Endothelial cell (in vitro differentiated cells): ENCODE measurements at regions not wholly inside any gene's neighbourhood (a gene's known extent, or its start where the extent isn't known, plus 50 kb on each side); places are given as distances from the start of the nearest gene placed in this dataset.

ENCODE experiments used
- DNase-seq: peaks from one replicate; pipeline ENCODE4 v3.0.0; 2021; ENCODE audit warnings: low spot score
- H3K27ac Mint-ChIP-seq: one replicate; pipeline ENCODE4 v1.8.0; 2021; ENCODE audit warnings: mixed read lengths, inconsistent platforms; ENCODE audit not compliant: unreplicated experiment
- H3K27me3 Mint-ChIP-seq: one replicate; pipeline ENCODE4 v1.8.0; 2021; ENCODE audit warnings: mild to moderate bottlenecking, moderate library complexity, mixed read lengths, inconsistent platforms; ENCODE audit not compliant: unreplicated experiment
- H3K36me3 Mint-ChIP-seq: one replicate; pipeline ENCODE4 v1.8.0; 2021; ENCODE audit warnings: mild to moderate bottlenecking, low read depth, mixed read lengths, inconsistent platforms; ENCODE audit not compliant: unreplicated experiment
- H3K4me1 Mint-ChIP-seq: one replicate; pipeline ENCODE4 v1.8.0; 2021; ENCODE audit warnings: mild to moderate bottlenecking, mixed read lengths, inconsistent platforms; ENCODE audit not compliant: unreplicated experiment
- H3K4me3 Mint-ChIP-seq: one replicate; pipeline ENCODE4 v1.8.0; 2021; ENCODE audit warnings: mild to moderate bottlenecking, mixed read lengths, inconsistent platforms; ENCODE audit not compliant: unreplicated experiment
- H3K9me3 Mint-ChIP-seq: one replicate; pipeline ENCODE4 v1.8.0; 2021; ENCODE audit warnings: mixed read lengths, inconsistent platforms; ENCODE audit not compliant: unreplicated experiment
- TF ChIP-seq, protein P1 (sequence below): fragments of 200-600 bp; sonication (generic); IDR thresholded peaks from one replicate; pipeline ENCODE4 v1.5.0; 2021; ENCODE audit warnings: antibody characterized with exemption; ENCODE audit not compliant: unreplicated experiment

DNA sequence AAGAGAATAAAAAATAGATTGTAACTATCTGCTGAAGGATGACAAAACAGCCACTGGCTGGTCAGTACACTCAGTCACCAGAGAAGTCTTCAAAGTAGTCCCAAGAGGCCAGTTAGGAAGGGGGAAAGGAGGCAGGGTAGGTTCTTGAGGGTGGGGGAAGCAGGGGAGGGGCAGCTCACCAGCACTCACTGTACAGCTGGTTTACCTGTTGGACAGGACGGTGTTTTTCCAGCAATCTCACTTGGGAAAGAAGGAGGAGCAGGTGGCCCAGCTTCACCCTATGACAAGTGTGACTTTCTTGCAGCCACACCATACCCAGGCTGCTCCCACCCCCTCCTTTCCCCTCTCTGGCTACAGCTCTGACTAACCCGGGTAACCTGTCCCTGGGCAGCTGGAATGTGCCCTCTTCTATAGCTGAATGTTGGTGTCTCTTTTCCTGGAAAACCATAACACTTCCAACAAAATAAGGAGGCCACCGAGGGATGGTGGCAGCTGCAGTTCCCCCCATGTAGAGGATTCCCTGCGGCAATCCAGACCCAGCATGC, 203.4 kb upstream of the NSMCE3 start:
- H3K4me1 Mint-ChIP-seq: no peaks in the 10 kb centered on the region
- no peak for DNase-seq
- H3K27ac Mint-ChIP-seq: no peak overlapping the region
- H3K4me3 Mint-ChIP-seq: no peak overlapping the region
- no peaks in the 10 kb centered on the region for H3K36me3 Mint-ChIP-seq
- no peaks in the 10 kb centered on the region for H3K9me3 Mint-ChIP-seq
- H3K27me3 Mint-ChIP-seq: no peaks in the 10 kb centered on the region
- TF ChIP-seq, protein P1, sequence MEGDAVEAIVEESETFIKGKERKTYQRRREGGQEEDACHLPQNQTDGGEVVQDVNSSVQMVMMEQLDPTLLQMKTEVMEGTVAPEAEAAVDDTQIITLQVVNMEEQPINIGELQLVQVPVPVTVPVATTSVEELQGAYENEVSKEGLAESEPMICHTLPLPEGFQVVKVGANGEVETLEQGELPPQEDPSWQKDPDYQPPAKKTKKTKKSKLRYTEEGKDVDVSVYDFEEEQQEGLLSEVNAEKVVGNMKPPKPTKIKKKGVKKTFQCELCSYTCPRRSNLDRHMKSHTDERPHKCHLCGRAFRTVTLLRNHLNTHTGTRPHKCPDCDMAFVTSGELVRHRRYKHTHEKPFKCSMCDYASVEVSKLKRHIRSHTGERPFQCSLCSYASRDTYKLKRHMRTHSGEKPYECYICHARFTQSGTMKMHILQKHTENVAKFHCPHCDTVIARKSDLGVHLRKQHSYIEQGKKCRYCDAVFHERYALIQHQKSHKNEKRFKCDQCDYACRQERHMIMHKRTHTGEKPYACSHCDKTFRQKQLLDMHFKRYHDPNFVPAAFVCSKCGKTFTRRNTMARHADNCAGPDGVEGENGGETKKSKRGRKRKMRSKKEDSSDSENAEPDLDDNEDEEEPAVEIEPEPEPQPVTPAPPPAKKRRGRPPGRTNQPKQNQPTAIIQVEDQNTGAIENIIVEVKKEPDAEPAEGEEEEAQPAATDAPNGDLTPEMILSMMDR: no peak

DNA sequence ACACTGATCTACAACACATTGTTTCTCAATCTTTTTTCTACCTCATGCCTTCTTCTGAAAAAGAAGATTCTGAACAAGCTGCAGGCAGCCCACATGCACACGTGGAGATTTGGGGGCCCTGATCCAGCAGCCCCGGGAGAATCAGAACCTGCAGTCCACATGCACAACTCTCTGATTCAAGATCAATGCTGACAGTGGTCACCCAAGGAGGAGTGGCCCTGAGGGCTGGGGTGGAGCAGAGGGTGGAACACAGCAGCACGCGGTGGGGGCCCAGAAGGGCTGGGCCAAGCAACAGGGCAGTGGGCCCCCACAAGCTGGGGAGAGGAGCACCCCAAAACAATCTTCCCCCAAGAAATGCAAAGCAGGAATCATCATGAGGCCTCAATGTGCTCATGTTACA, 202.1 kb upstream of the NSMCE3 start:
- no peak for DNase-seq
- Mint-ChIP-seq H3K36me3 (no peaks in the 10 kb centered on the region), H3K4me1 (no peaks in the 10 kb centered on the region), H3K27ac (no peak overlapping the region), H3K9me3 (no peaks in the 10 kb centered on the region), H3K27me3 (no peaks in the 10 kb centered on the region), H3K4me3 (no peak overlapping the region)
- TF ChIP-seq, protein P1: no peak

DNA sequence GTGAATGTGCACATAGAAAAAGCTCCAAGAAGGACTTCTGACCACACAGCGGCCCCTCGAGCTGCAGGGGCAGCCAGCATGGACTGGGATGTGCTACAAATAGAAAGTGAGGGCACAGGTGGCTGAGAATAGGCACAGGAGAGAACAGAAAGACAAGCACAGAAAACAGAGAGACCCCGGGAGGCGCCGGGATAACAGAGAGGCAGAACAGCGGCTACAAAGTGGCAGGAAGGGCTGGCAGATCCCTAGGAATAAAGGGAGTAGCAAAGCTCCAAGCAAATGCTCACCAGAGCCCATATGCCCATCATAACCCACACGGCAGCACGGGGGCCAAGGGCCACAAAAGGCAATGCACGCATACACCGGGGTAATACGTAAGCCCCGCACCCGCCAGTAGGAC, 201.7 kb upstream of the NSMCE3 start:
- H3K27me3 Mint-ChIP-seq: no peaks in the 10 kb centered on the region
- DNase-seq: no peak
- TF ChIP-seq, protein P1: no peak
- no peaks in the 10 kb centered on the region for H3K4me1 Mint-ChIP-seq
- no peak overlapping the region for H3K27ac Mint-ChIP-seq
- no peaks in the 10 kb centered on the region for H3K36me3 Mint-ChIP-seq
- no peaks in the 10 kb centered on the region for H3K9me3 Mint-ChIP-seq
- H3K4me3 Mint-ChIP-seq: no peak overlapping the region

DNA sequence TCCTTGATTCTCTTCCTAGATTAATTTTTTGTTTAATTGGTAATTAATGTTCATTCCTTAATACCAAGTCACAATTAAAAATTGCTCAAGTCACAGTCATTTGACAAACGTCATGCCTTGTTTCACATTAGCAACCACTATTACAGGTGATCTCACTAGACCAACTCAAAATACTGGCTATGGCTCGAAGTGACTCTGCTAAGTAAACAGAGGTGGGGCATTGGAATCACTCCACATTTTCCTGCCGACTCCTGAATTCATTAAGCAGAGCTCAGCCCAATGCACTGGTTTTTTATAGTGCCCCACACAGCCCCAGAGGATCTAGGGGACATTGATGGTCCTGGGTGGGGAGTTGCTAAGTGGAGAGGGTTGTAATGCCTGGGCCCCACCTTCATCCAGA, 201.2 kb upstream of the NSMCE3 start:
- Mint-ChIP-seq H3K9me3 (no peaks in the 10 kb centered on the region), H3K36me3 (no peaks in the 10 kb centered on the region), H3K27ac (no peak overlapping the region), H3K4me3 (no peak overlapping the region), H3K4me1 (no peaks in the 10 kb centered on the region), H3K27me3 (peaks cover 2% of the 10 kb centered on the region)
- no peak for DNase-seq
- TF ChIP-seq, protein P1: no peak

DNA sequence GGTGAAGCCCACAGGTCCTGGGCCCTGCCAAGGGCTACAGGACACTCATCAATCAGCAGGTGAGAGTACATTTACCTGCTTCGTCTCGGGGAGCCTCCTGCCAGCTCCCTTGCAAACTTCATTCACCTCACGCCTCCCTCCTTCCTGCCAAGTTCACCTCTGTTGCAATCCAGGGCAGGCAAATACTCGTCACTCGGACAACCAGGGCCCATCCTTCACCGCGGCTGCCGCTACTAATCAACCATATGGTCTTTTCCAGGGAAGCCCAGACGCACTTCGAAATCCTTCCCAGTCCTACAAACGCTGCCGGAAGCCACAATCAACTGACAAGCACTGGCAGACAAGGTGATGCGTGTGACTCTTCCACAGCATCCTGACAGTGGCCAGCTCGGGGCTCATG, 200.7 kb upstream of the NSMCE3 start:
- H3K27ac Mint-ChIP-seq: no peak overlapping the region
- H3K4me3 Mint-ChIP-seq: no peak overlapping the region
- H3K4me1 Mint-ChIP-seq: no peaks in the 10 kb centered on the region

More for the DNA sequence above, 200.7 kb upstream of the NSMCE3 start:
- no peaks in the 10 kb centered on the region for H3K36me3 Mint-ChIP-seq
- H3K9me3 Mint-ChIP-seq: no peaks in the 10 kb centered on the region
- TF ChIP-seq, protein P1: no peak
- no peak for DNase-seq
- H3K27me3 Mint-ChIP-seq: peaks cover 3% of the 10 kb centered on the region
